ENCODE measurements at regions not wholly inside any gene's neighbourhood (a gene's known extent, or its start where the extent isn't known, plus 50 kb on each side); places are given as distances from the start of the nearest gene placed in this dataset.

- DNase-seq (ENCODE audit: low read depth) = no peak
- in situ Hi-C loops (cut with HindIII; ENCODE audit: low pct_unique_long_range_greater_than_20kb, low sequenced_read_pairs) = no loop called here
Observed at GRCh38 chr13:110773480-110773879, 60.0 kb downstream of the ING1 start.

GRCh38 chr13:110774051-110774450, 60.6 kb downstream of the ING1 start:
- DNase-seq (ENCODE audit: low read depth) = no peak
- in situ Hi-C loops (cut with HindIII; ENCODE audit: low pct_unique_long_range_greater_than_20kb, low sequenced_read_pairs) = no loop called here

GRCh38 chr13:110774490-110774889, 61.0 kb downstream of the ING1 start:
- DNase-seq (ENCODE audit: low read depth) = no peak
- in situ Hi-C loops (cut with HindIII; ENCODE audit: low pct_unique_long_range_greater_than_20kb, low sequenced_read_pairs) = no loop called here

- in situ Hi-C loops (cut with HindIII; ENCODE audit: low pct_unique_long_range_greater_than_20kb, low sequenced_read_pairs) = no loop called here
- DNase-seq (ENCODE audit: low read depth) = no peak
Observed at GRCh38 chr13:110775576-110775975, 62.1 kb downstream of the ING1 start.

- DNase-seq (ENCODE audit: low read depth) = no peak
- in situ Hi-C loops (cut with HindIII; ENCODE audit: low pct_unique_long_range_greater_than_20kb, low sequenced_read_pairs) = no loop called here
Observed at GRCh38 chr13:110777251-110777820, 63.8 kb downstream of the ING1 start.

- DNase-seq (ENCODE audit: low read depth) = no peak
- in situ Hi-C loops (cut with HindIII; ENCODE audit: low pct_unique_long_range_greater_than_20kb, low sequenced_read_pairs) = no loop called here
Observed at GRCh38 chr13:110779022-110779421, 65.5 kb downstream of the ING1 start.

- in situ Hi-C loops (cut with HindIII; ENCODE audit: low pct_unique_long_range_greater_than_20kb, low sequenced_read_pairs) = no loop called here
- DNase-seq (ENCODE audit: low read depth) = no peak
Observed at GRCh38 chr13:110780422-110780821, 66.9 kb downstream of the ING1 start.

- in situ Hi-C loops (cut with HindIII; ENCODE audit: low pct_unique_long_range_greater_than_20kb, low sequenced_read_pairs) = no loop called here
- DNase-seq (ENCODE audit: low read depth) = no peak
Observed at GRCh38 chr13:110782185-110782584, 68.7 kb downstream of the ING1 start.

- DNase-seq (ENCODE audit: low read depth) = no peak
- in situ Hi-C loops (cut with HindIII; ENCODE audit: low pct_unique_long_range_greater_than_20kb, low sequenced_read_pairs) = no loop called here
Observed at GRCh38 chr13:110784704-110785103, 71.2 kb downstream of the ING1 start.

- no peak for DNase-seq (ENCODE audit: low read depth)
- in situ Hi-C loops (cut with HindIII; ENCODE audit: low pct_unique_long_range_greater_than_20kb, low sequenced_read_pairs) = no loop called here
Observed at GRCh38 chr13:110788778-110789177, 75.3 kb downstream of the ING1 start.

- DNase-seq (ENCODE audit: low read depth) = no peak
- in situ Hi-C loops (cut with HindIII; ENCODE audit: low pct_unique_long_range_greater_than_20kb, low sequenced_read_pairs) = no loop called here
Observed at GRCh38 chr13:110789871-110790270, 76.4 kb downstream of the ING1 start.

- DNase-seq (ENCODE audit: low read depth) = no peak
- in situ Hi-C loops (cut with HindIII; ENCODE audit: low pct_unique_long_range_greater_than_20kb, low sequenced_read_pairs) = no loop called here
Observed at GRCh38 chr13:110790371-110790770, 76.9 kb downstream of the ING1 start.

- in situ Hi-C loops (cut with HindIII; ENCODE audit: low pct_unique_long_range_greater_than_20kb, low sequenced_read_pairs) = no loop called here
- DNase-seq (ENCODE audit: low read depth) = no peak
Observed at GRCh38 chr13:110794209-110794608, 80.7 kb downstream of the ING1 start.

GRCh38 chr13:110797230-110797877, 83.9 kb downstream of the ING1 start:
- DNase-seq (ENCODE audit: low read depth) = no peak

GRCh38 chr13:110798081-110798994, 84.8 kb downstream of the ING1 start:
- DNase-seq (ENCODE audit: low read depth) = no peak
- in situ Hi-C loops (cut with HindIII; ENCODE audit: low pct_unique_long_range_greater_than_20kb, low sequenced_read_pairs) = no loop called here

More at GRCh38 chr13:110797230-110797877, 83.9 kb downstream of the ING1 start:
- in situ Hi-C loops (cut with HindIII; ENCODE audit: low pct_unique_long_range_greater_than_20kb, low sequenced_read_pairs) = no loop called here

GRCh38 chr13:110799246-110800236, 86.0 kb downstream of the ING1 start:
- DNase-seq (ENCODE audit: low read depth) = no peak
- in situ Hi-C loops (cut with HindIII; ENCODE audit: low pct_unique_long_range_greater_than_20kb, low sequenced_read_pairs) = no loop called here

GRCh38 chr13:110801044-110801443, 87.5 kb downstream of the ING1 start:
- in situ Hi-C loops (cut with HindIII; ENCODE audit: low pct_unique_long_range_greater_than_20kb, low sequenced_read_pairs) = no loop called here
- no peak for DNase-seq (ENCODE audit: low read depth)

GRCh38 chr13:110802260-110802659, 88.8 kb downstream of the ING1 start:
- in situ Hi-C loops (cut with HindIII; ENCODE audit: low pct_unique_long_range_greater_than_20kb, low sequenced_read_pairs) = no loop called here
- no peak for DNase-seq (ENCODE audit: low read depth)
